GM19043 (cell line): ENCODE measurements at regions not wholly inside any gene's neighbourhood (a gene's known extent, or its start where the extent isn't known, plus 50 kb on each side); places are given as distances from the start of the nearest gene placed in this dataset.

Source experiments
- ATAC-seq: cut with Tn5 transposase; IDR thresholded peaks from one replicate; pipeline ENCODE4 v1.9.1; 2021; ENCODE audit warnings: low read depth; ENCODE audit not compliant: unreplicated experiment

- no peak for ATAC-seq
Measured at GRCh38 chr13:55534306-55534705, 1606.4 kb upstream of the PRR20A start.

DNA sequence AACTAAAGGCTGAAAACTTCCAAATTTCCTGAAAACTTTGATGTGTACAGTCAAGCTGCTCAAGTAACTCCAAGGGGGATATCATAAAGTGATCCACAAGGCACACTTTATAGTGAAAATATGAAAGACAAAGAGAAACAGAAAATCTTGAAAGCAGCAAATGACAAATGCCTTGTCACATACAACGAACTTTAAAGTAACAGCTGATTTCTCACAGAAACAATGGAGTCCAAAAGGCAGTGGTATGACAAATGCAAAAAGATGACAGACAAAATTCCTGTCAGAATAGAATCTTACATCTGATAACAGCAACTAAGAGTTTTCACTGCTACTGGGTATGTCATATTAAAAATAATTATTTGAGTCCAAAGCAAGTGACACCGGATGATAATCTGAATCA lies 1602.3 kb upstream of the PRR20A start:
- no peak for ATAC-seq

DNA sequence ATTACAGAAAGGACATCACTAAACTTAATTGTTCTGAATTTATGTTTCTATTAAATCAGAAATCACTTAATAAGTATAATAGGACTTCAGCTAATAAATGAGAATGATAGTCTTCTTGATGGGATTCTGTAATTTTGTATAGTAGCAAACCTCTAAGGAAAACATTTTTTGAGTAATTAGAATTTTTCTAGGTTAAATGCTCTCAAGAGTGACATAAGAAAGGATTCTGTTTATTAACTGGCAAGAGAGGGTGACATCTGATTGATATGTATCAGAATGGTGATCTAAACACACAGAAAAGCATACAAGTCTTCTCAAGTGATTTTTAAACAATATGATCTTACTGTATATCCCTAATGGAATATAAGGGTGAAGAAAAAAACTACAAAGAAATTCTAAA lies 1597.7 kb upstream of the PRR20A start:
- no peak for ATAC-seq

- no peak for ATAC-seq
Measured at GRCh38 chr13:55550624-55551023, 1590.1 kb upstream of the PRR20A start.

GRCh38 chr13:55553701-55554100 lies 1587.0 kb upstream of the PRR20A start:
- no peak for ATAC-seq

DNA sequence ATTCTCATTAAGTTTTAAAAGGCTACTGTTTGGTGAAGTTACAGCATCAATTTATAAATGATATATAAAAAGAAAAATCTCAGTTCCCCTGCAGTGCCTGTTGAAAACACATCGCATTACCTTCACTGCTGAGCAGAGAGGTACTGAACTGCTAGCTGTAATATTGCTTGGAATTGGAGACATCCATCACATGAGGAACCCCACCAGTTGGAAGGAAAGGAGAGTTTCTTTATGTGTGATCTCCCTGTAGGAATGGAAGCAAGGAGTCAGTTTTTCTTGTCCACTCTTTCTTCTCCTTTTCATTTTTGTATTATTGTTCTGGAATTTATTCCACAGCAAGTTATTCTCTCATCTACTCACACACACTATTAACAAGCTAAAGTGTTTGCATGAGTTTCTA lies 1586.0 kb upstream of the PRR20A start:
- ATAC-seq: no peak

GRCh38 chr13:55560331-55560730 lies 1580.4 kb upstream of the PRR20A start:
- no peak for ATAC-seq

DNA sequence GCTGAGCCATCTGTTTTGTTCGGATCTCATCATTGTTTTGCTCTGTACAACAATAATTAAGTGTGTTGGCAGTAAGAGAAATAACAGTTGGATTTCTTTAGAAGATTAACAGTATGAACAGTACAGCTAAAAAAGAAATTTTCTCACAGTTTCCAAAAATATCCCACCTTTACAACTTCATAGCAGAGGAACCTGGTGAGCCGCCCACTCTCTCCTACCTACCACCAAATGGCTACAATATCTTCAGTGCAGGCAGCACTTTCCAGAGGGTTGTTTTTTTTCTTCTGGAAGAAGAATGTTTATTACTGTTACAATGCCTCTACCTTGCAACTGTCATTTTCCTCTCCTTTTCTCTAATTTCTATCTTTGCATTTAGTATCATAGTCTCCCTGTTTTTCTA lies 1577.5 kb upstream of the PRR20A start:
- ATAC-seq: no peak

DNA sequence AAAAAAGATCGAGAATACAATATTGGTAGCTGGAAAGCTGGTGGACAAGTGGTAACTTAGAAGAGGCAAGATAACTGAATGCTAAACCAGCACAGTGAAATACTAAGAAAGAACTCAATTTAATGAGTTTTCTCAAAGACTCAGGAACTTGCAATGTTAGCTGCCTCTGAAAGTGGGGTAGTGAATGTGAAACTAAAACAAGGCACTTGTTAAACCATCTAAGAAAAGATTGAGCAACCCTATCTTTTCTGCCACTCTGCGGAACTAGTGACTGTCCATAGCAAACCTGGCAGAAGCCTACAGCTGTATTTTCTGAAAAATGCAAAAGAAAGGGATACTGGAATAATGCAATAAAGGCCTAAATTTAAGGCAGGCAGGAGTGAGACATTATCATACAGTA lies 1574.4 kb upstream of the PRR20A start:
- no peak for ATAC-seq

DNA sequence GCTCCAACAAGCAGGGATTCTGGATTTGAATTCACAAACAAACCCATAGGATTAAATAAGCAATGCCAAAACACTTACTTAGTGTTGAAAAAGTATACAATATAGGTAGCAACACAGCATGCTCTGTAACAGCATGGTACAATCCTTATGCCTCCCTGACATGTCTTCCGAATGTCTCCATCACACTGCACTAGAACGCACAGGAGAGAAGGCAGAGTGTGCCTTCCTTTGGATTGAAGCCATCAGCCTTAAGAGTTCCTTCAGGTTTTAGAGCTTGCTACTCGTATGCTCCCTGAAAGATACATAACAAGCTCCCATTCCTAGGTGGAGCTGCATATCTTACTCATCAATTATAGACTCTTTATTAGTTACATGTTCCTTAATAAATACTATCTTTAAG lies 1573.9 kb upstream of the PRR20A start:
- ATAC-seq: no peak

DNA sequence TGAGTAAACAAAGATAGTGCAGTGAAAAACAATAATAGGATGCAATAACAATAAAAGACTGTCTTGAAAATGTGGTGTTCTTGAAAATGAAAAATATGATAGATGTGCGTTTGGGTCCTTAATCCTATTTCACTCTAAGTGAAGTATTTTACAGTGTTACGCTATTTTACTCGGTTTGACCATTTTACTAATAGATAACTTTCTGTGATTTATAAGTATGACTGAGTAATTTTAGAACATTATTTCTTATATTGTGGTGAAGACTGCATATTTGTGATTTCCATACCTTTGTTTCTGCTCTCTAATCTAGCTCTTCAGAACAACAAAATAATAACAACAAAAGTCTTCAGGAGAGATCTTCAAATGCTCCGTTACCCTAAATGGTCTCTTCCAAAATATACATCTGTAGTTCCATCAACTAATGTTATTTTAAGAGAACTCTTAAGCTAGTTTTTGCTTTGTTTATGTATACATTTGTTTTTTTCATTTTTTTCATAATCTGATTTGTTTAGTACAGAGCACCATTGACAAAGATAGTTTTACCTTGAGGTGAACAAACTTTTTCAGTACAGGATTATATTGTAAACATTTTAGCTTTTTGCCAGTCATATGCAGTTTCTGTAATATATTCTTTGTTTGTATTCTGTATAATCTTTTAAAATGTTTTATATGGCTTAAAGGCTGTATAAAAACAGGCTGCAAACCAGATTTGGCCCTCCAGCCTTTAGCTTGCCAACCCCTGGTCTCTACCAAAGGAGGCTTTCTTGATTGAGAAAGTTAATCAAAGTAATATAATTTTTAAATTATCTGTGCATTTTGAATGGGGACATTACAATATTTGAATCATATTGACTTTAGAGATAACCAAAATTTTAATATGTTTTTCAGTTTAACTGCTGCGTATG lies 1572.7 kb upstream of the PRR20A start:
- no peak for ATAC-seq

DNA sequence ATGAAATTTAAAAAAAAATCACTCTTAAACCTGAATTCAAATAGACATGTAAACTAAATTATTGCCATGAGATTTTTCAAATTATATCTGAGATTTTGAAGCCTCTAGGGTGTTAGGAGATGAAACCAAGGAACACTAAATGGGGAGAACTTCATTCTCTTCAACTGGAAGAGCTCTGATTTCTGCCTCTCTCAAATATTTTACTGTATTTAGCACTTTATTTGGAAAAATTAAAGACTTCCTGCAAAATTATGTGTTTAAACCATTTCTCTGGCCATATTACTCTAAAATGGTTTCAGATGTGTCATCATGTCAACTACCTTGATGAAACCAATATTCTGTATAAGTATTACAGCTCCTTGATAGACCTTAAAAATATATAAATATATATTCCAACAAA lies 1571.6 kb upstream of the PRR20A start:
- ATAC-seq: no peak

- no peak for ATAC-seq
Measured at GRCh38 chr13:55569514-55569913, 1571.2 kb upstream of the PRR20A start.

DNA sequence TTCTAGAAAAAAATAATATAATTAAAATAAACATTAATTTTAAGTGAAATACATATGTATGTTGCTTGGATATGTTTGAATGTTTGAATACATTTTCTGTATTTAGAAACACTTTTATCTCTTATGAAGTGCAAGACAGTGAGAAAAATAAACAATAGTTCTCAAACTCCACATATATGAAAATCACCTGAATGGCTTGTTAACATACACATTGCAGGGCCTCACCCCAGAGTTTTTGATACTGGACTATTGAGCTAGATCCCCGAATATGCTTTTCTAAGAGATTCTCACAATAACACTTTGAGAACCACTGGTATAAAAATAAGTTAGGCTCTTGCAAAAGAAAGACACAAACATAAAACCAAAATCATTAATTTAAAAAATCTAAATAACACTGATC lies 1570.3 kb upstream of the PRR20A start:
- ATAC-seq: no peak

DNA sequence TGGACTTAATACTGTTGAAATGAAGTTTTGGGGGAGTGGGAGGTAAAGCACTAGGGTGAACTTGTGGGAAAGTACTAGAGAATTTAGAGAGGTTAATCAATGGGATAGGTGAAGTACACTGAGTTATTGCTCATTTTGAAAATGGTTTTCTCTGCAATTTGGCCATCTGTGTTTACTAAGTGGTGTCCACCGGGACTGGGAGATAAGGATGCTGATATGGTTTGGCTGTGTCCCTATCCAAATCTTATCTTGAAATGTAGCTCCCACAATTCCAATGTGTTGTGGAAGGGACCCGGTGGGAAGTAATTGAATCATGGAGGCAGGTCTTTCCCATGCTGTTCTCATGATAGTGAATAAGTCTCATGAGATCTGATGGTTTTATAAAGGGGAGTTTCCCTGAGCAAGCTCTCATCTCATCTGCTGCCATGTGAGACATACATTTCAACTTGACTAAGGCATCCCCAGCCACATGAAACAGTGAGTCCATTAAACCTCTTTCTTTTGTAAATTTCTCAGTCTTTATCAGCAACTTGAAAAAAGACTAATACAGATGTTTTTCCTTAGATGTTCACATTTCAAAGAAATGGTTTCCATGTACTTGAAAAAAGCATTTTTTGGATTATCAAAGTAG lies 1569.4 kb upstream of the PRR20A start:
- no peak for ATAC-seq

DNA sequence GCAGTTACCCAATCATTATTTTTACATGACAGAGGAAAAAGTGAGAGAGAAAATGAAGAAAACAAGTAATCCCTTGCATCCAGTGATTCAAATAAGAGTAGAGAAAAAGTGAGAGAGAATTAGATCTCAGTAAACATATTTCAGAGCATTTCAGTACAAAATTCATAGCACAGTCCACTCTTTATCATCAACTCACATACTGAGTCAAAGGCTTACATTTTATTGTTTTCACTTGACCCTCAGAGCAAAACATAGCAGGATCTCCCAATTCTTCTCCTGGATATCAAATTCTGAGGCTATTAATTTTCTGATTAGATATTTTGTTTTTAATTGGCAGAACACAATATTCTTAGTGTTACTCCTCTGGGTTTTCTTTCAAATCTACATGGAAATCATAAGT lies 1568.3 kb upstream of the PRR20A start:
- no peak for ATAC-seq

GRCh38 chr13:55572862-55573261 lies 1567.9 kb upstream of the PRR20A start:
- ATAC-seq: no peak

GRCh38 chr13:55573565-55573964 lies 1567.2 kb upstream of the PRR20A start:
- ATAC-seq: no peak

DNA sequence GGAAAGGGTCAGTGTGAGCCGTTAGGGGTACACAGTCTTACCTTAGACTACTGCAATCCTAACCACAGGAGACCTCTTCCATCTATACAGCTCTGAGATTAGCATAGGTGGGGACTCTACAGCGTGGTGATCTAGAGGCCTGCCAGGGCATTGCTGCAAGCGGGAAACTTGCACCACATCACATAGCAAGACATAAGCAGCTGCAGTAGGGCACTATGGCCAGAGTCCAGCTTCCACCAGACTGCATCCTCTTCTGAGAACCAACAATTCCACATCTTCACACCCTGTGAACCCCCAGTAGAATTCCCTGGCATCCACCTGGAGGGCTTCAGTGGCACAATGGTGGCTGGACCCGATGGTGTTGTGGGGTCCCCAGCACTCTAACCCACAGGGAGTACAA lies 1564.3 kb upstream of the PRR20A start:
- no peak for ATAC-seq

GRCh38 chr13:55577082-55577846 lies 1563.5 kb upstream of the PRR20A start:
- no peak for ATAC-seq

GRCh38 chr13:55577847-55578210 lies 1562.9 kb upstream of the PRR20A start:
- no peak for ATAC-seq
